GM23248 (cell line): ENCODE measurements at regions not wholly inside any gene's neighbourhood (a gene's known extent, or its start where the extent isn't known, plus 50 kb on each side); places are given as distances from the start of the nearest gene placed in this dataset.
"Not testable (repeated sequence)": the region's sequence is repeated elsewhere in the genome, so short reads cannot be mapped to it uniquely, and the experiment has no call there.

Source experiments
- DNase-seq: peaks from one replicate; pipeline ENCODE4 v3.0.0-alpha.2; 2015
- H2AFZ ChIP-seq: fragments of 200-600 bp; sonication (generic); 2 replicates; pipeline ENCODE4 v1.6.1; 2016; ENCODE audit warnings: antibody characterized with exemption
- H3F3A ChIP-seq: fragments of 200-600 bp; sonication (generic); 2 replicates; pipeline ENCODE4 v1.6.1; 2016; ENCODE audit warnings: mild to moderate bottlenecking, antibody characterized with exemption, mixed run types; ENCODE audit not compliant: insufficient read depth
- H3K27ac ChIP-seq: fragments of 200-600 bp; sonication (generic); 2 replicates; pipeline ENCODE4 v1.5.1; 2016; ENCODE audit warnings: mild to moderate bottlenecking
- H3K27me3 ChIP-seq: fragments of 200-600 bp; sonication (generic); replicated peaks from 2 replicates; pipeline ENCODE4 v1.6.1; 2016; ENCODE audit warnings: mild to moderate bottlenecking; ENCODE audit not compliant: insufficient read depth
- H3K36me3 ChIP-seq: fragments of 200-600 bp; sonication (generic); 2 replicates; pipeline ENCODE4 v1.6.1; 2016; ENCODE audit warnings: low read depth, mild to moderate bottlenecking
- H3K4me1 ChIP-seq: fragments of 200-600 bp; sonication (generic); 2 replicates; pipeline ENCODE4 v1.6.1; 2016; ENCODE audit warnings: mild to moderate bottlenecking; ENCODE audit not compliant: insufficient read depth
- H3K4me2 ChIP-seq: fragments of 200-600 bp; sonication (generic); one replicate; pipeline ENCODE4 v1.6.1; 2016; ENCODE audit warnings: mild to moderate bottlenecking; ENCODE audit not compliant: unreplicated experiment
- H3K4me3 ChIP-seq: fragments of 200-600 bp; sonication (generic); 2 replicates; pipeline ENCODE4 v1.5.1; 2016; ENCODE audit warnings: mild to moderate bottlenecking
- H3K79me2 ChIP-seq: fragments of 200-600 bp; sonication (generic); 2 replicates; pipeline ENCODE4 v1.6.1; 2016; ENCODE audit warnings: mild to moderate bottlenecking; ENCODE audit not compliant: insufficient read depth
- H3K9ac ChIP-seq: fragments of 200-600 bp; sonication (generic); 2 replicates; pipeline ENCODE4 v1.6.1; 2016; ENCODE audit warnings: mild to moderate bottlenecking
- H3K9me2 ChIP-seq: fragments of 200-600 bp; sonication (generic); 2 replicates; pipeline ENCODE4 v1.6.1; 2016; ENCODE audit warnings: mixed run types, mild to moderate bottlenecking, moderate library complexity; ENCODE audit not compliant: insufficient read depth
- H3K9me3 ChIP-seq: fragments of 200-600 bp; sonication (generic); one replicate; pipeline ENCODE4 v1.6.1; 2017; ENCODE audit warnings: low read depth
- H4K20me1 ChIP-seq: fragments of 200-600 bp; sonication (generic); 2 replicates; pipeline ENCODE4 v1.6.0; 2016; ENCODE audit not compliant: insufficient read depth
- EZH2 ChIP-seq: fragments of 200-600 bp; sonication (generic); IDR thresholded peaks from 2 replicates; pipeline ENCODE4 v1.6.1; 2018; ENCODE audit warnings: antibody characterized with exemption, mild to moderate bottlenecking; ENCODE audit not compliant: insufficient read depth, poor library complexity, severe bottlenecking
- EZH2phosphoT487 ChIP-seq: fragments of 200-600 bp; sonication (generic); IDR thresholded peaks from 2 replicates; pipeline ENCODE4 v1.6.1; 2018; ENCODE audit warnings: antibody characterized with exemption, moderate library complexity, mild to moderate bottlenecking, low read depth; ENCODE audit not compliant: insufficient read depth
- WGBS, 2 experiments: methylation state at CpG; one replicate each; pipeline ENCODE4 v1.1.6; 2015 to 2017; ENCODE audit warnings: low lambda C conversion rate in 2 of 2, low coverage in 1 of 2; ENCODE audit errors: missing lambda C conversion rate in 2 of 2; 5-methylcytosine and 5-hydroxymethylcytosine counted together
- in situ Hi-C: fragments of 300-500 bp; cut with MboI; formaldehyde crosslinking; loops from 2 replicates; pipeline ENCODE4 v1.15.0; 2020

- Histone ChIP-seq H3K4me3 (no peak overlapping the region), H3K9me2 (no peaks in the 10 kb centered on the region), H3K36me3 (no peaks in the 10 kb centered on the region), H3K27ac (no peak overlapping the region), H3K79me2 (no peaks in the 10 kb centered on the region), H2AFZ (no peak overlapping the region), H3K4me2 (no peak overlapping the region), H3K9ac (no peak overlapping the region), H4K20me1 (no peaks in the 10 kb centered on the region), H3K4me1 (no peaks in the 10 kb centered on the region), H3K9me3 (no peaks in the 10 kb centered on the region), H3K27me3 (0 out of 2 replicates have a peak, but pooled peaks cover 4% of the 10 kb centered on the region), H3F3A (peaks cover 3% of the 10 kb centered on the region)
- in situ Hi-C loops = no loop called here
- no peak for DNase-seq
- TF ChIP-seq EZH2phosphoT487 = no peak
- 50 to 72% methylated on average over 2 to 4 of the region's 4 CpGs for WGBS, 2 experiments
Measured at GRCh38 chr7:142451817-142452216, 194.0 kb upstream of the PRSS58 start.

- Histone ChIP-seq H3K27ac (no peak overlapping the region), H4K20me1 (no peaks in the 10 kb centered on the region), H3K27me3 (0 out of 2 replicates have a peak, but pooled peaks cover 4% of the 10 kb centered on the region), H3K79me2 (no peaks in the 10 kb centered on the region), H3K4me3 (no peak overlapping the region), H3K9me3 (no peaks in the 10 kb centered on the region), H3K36me3 (no peaks in the 10 kb centered on the region), H2AFZ (no peak overlapping the region), H3K9me2 (no peaks in the 10 kb centered on the region), H3K4me2 (no peak overlapping the region), H3K4me1 (no peaks in the 10 kb centered on the region), H3F3A (no peaks in the 10 kb centered on the region), H3K9ac (no peak overlapping the region)
- DNase-seq = no peak
- TF ChIP-seq EZH2phosphoT487 = no peak
- 34 to 38% methylated on average over 5 of the region's 5 CpGs for WGBS, 2 experiments
- in situ Hi-C loops = no loop called here
Measured at GRCh38 chr7:142451296-142451695, 193.4 kb upstream of the PRSS58 start.

- no peak overlapping the region for H3K27ac ChIP-seq
- H3K4me3 ChIP-seq = no peak overlapping the region
- H3K36me3 ChIP-seq = no peaks in the 10 kb centered on the region
- no peaks in the 10 kb centered on the region for H3K9me3 ChIP-seq
- TF ChIP-seq EZH2phosphoT487 (no peak), EZH2 (no peak)
- no peaks in the 10 kb centered on the region for H3K4me1 ChIP-seq
- H4K20me1 ChIP-seq = no peaks in the 10 kb centered on the region
- DNase-seq = no peak
- no peaks in the 10 kb centered on the region for H3F3A ChIP-seq
- H3K9me2 ChIP-seq = no peaks in the 10 kb centered on the region
- WGBS, 2 experiments = 52 to 87% methylated on average over 2 of the region's 2 CpGs
- in situ Hi-C loops = no loop called here
- 0 out of 2 replicates have a peak, but pooled peaks cover 4% of the 10 kb centered on the region for H3K27me3 ChIP-seq
- H3K9ac ChIP-seq = no peak overlapping the region
- no peak overlapping the region for H2AFZ ChIP-seq
- H3K79me2 ChIP-seq = no peaks in the 10 kb centered on the region
- H3K4me2 ChIP-seq = no peak overlapping the region
Measured at GRCh38 chr7:142450695-142451094, 192.8 kb upstream of the PRSS58 start.

GRCh38 chr7:142450206-142450605 lies 192.3 kb upstream of the PRSS58 start:
- no peak for DNase-seq
- no peaks in the 10 kb centered on the region for H4K20me1 ChIP-seq
- H3K4me1 ChIP-seq = no peaks in the 10 kb centered on the region
- in situ Hi-C loops = no loop called here
- 80 to 81% methylated on average over 8 of the region's 8 CpGs for WGBS, 2 experiments
- H2AFZ ChIP-seq = no peak overlapping the region
- H3F3A ChIP-seq = no peaks in the 10 kb centered on the region
- H3K79me2 ChIP-seq = no peaks in the 10 kb centered on the region
- H3K9me2 ChIP-seq = no peaks in the 10 kb centered on the region
- H3K4me2 ChIP-seq = no peak overlapping the region
- no peak overlapping the region for H3K4me3 ChIP-seq
- H3K27ac ChIP-seq = no peak overlapping the region
- H3K9ac ChIP-seq = no peak overlapping the region
- H3K36me3 ChIP-seq = no peaks in the 10 kb centered on the region
- H3K27me3 ChIP-seq = 0 out of 2 replicates have a peak, but pooled peaks cover 4% of the 10 kb centered on the region
- TF ChIP-seq EZH2phosphoT487 = no peak
- no peak for TF ChIP-seq EZH2
- no peaks in the 10 kb centered on the region for H3K9me3 ChIP-seq

- H4K20me1 ChIP-seq, H3K79me2 ChIP-seq, H3F3A ChIP-seq, H3K9me3 ChIP-seq, DNase-seq, H3K9ac ChIP-seq, H3K4me3 ChIP-seq, H2AFZ ChIP-seq, H3K4me2 ChIP-seq, H3K27me3 ChIP-seq, H3K36me3 ChIP-seq, in situ Hi-C loops, H3K27ac ChIP-seq, H3K4me1 ChIP-seq, H3K9me2 ChIP-seq: not testable (repeated sequence)
- 22 to 23% methylated on average over 8 of the region's 8 CpGs for WGBS, 2 experiments
Measured at GRCh38 chr7:142448857-142449256, 191.0 kb upstream of the PRSS58 start.
